ENCODE measurements at regions not wholly inside any gene's neighbourhood (a gene's known extent, or its start where the extent isn't known, plus 50 kb on each side); places are given as distances from the start of the nearest gene placed in this dataset.

GRCh38 chr15:29320420-29320819 lies 50.8 kb upstream of the NSMCE3 start:
- DNase-seq (ENCODE audit: low read depth in 2 of 2) = no peak
- Histone ChIP-seq H3K9ac (ENCODE audit: insufficient read depth, low read length) (no peak overlapping the region), H3K27ac (ENCODE audit: insufficient read depth, low read length) (no peak overlapping the region), H3K9me3 (ENCODE audit: control insufficient read depth, insufficient read depth, low read depth, low read length) (no peaks in the 10 kb centered on the region), H4K20me1 (ENCODE audit: control insufficient read depth, extremely low read depth, insufficient read depth, low read length) (no peaks in the 10 kb centered on the region), H3K4me2 (ENCODE audit: extremely low read depth, insufficient read depth, low read length) (no peak overlapping the region), H3K36me3 (ENCODE audit: control insufficient read depth, insufficient read depth, low read length) (no peaks in the 10 kb centered on the region), H3K27me3 (ENCODE audit: control insufficient read depth, insufficient read depth, low read length) (no peaks in the 10 kb centered on the region), H2AFZ (ENCODE audit: low read length) (no peak overlapping the region), H3K79me2 (ENCODE audit: control insufficient read depth, insufficient read depth, low read length) (no peaks in the 10 kb centered on the region), H3K4me1 (ENCODE audit: control insufficient read depth, extremely low read depth, insufficient read depth, low read length) (no peaks in the 10 kb centered on the region), H3K4me3 (replicated peaks in 1 of 4; ENCODE audit: control extremely low read depth in 1 of 4, insufficient read depth in 1 of 4, low read depth in 3 of 4, low read length in 4 of 4) (no peak overlapping the region)
- no peak for TF ChIP-seq CTCF (conservative IDR thresholded peaks at IDR 0.05 in 1 of 2, IDR thresholded peaks at IDR 0.05 in 1 of 2; ENCODE audit: low read depth in 1 of 2, low read length in 2 of 2)

DNA sequence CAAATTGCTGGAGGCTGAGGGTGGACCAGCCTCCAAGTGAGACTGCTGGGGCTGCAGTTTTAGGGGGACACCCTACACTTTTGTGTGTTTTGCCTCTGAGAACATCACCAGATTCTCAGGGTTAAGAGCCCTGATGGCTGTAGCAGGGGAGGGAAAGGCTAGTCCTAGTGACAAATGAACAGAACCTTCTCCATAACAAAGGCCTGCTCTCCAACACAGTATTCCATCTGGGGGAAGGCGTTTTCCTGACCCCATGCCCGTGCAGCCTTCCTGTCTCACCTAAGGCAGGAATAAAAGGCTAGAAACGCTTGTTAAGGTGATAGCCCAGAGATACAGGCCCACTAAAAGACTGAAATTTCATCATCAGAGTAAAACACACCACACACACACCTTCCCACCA lies 50.2 kb upstream of the NSMCE3 start:
- Histone ChIP-seq H3K79me2 (ENCODE audit: control insufficient read depth, insufficient read depth, low read length) (no peaks in the 10 kb centered on the region), H3K9me3 (ENCODE audit: control insufficient read depth, insufficient read depth, low read depth, low read length) (no peaks in the 10 kb centered on the region), H2AFZ (ENCODE audit: low read length) (no peak overlapping the region), H3K4me3 (replicated peaks in 1 of 4; ENCODE audit: control extremely low read depth in 1 of 4, insufficient read depth in 1 of 4, low read depth in 3 of 4, low read length in 4 of 4) (no peak overlapping the region), H3K36me3 (ENCODE audit: control insufficient read depth, insufficient read depth, low read length) (no peaks in the 10 kb centered on the region), H3K27me3 (ENCODE audit: control insufficient read depth, insufficient read depth, low read length) (no peaks in the 10 kb centered on the region), H4K20me1 (ENCODE audit: control insufficient read depth, extremely low read depth, insufficient read depth, low read length) (no peaks in the 10 kb centered on the region), H3K9ac (ENCODE audit: insufficient read depth, low read length) (no peak overlapping the region), H3K4me1 (ENCODE audit: control insufficient read depth, extremely low read depth, insufficient read depth, low read length) (no peaks in the 10 kb centered on the region), H3K4me2 (ENCODE audit: extremely low read depth, insufficient read depth, low read length) (no peak overlapping the region), H3K27ac (ENCODE audit: insufficient read depth, low read length) (no peak overlapping the region)
- TF ChIP-seq CTCF (conservative IDR thresholded peaks at IDR 0.05 in 1 of 2, IDR thresholded peaks at IDR 0.05 in 1 of 2; ENCODE audit: low read depth in 1 of 2, low read length in 2 of 2) (no peak), EZH2 (IDR thresholded peaks at IDR 0.05; ENCODE audit: low read length, missing control alignments) (no peak)
- DNase-seq (ENCODE audit: low read depth in 2 of 2) = no peak

Data from fibroblast of lung (primary cell).